ENCODE measurements at regions not wholly inside any gene's neighbourhood (a gene's known extent, or its start where the extent isn't known, plus 50 kb on each side); places are given as distances from the start of the nearest gene placed in this dataset.

DNA sequence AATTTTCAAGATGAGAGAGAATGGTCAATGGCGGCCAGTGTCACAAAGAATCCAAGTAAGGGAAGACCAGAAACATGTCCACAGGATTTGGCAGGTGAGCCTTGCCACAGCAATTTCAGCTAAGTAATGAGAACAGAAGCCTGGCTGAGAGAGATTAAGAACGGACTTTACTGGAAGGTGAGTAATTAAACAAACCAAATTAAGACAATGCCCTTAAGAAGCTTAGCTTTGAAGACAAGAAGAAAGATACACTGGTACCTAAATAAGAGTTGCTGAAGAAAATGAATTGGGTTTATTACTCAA is 145.4 kb upstream of the PLEKHG7 start:
- H3K4me3 ChIP-seq = no peak overlapping the region
- no peaks in the 10 kb centered on the region for H3K27me3 ChIP-seq
- WGBS = 96% methylated on average over 2 of the region's 2 CpGs
- H3K27ac ChIP-seq (replicated peaks in 1 of 4) = no peak overlapping the region
- H3K4me1 ChIP-seq = peaks cover 43 to 54% (median 53%) of the 10 kb centered on the region in 4 donors
- DNase-seq (ENCODE audit: extremely low spot score) = no peak
- no peak for TF ChIP-seq EP300 (IDR thresholded peaks at IDR 0.05)
- TF ChIP-seq POLR2A (IDR thresholded peaks at IDR 0.05; ENCODE audit: low read depth) = no peak
- TF ChIP-seq POLR2AphosphoS5 (IDR thresholded peaks at IDR 0.05) = no peak
- TF ChIP-seq, protein P1, sequence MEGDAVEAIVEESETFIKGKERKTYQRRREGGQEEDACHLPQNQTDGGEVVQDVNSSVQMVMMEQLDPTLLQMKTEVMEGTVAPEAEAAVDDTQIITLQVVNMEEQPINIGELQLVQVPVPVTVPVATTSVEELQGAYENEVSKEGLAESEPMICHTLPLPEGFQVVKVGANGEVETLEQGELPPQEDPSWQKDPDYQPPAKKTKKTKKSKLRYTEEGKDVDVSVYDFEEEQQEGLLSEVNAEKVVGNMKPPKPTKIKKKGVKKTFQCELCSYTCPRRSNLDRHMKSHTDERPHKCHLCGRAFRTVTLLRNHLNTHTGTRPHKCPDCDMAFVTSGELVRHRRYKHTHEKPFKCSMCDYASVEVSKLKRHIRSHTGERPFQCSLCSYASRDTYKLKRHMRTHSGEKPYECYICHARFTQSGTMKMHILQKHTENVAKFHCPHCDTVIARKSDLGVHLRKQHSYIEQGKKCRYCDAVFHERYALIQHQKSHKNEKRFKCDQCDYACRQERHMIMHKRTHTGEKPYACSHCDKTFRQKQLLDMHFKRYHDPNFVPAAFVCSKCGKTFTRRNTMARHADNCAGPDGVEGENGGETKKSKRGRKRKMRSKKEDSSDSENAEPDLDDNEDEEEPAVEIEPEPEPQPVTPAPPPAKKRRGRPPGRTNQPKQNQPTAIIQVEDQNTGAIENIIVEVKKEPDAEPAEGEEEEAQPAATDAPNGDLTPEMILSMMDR (IDR thresholded peaks at IDR 0.05) = no peak
- H3K36me3 ChIP-seq = no peaks in the 10 kb centered on the region
- no peaks in the 10 kb centered on the region for H3K9me3 ChIP-seq
- intact Hi-C loops (cut with DNase I) = loop anchor here (10.0 kb wide), 1 partner anchor 413 kb away; the partner anchor contains the start of gene BTG1

DNA sequence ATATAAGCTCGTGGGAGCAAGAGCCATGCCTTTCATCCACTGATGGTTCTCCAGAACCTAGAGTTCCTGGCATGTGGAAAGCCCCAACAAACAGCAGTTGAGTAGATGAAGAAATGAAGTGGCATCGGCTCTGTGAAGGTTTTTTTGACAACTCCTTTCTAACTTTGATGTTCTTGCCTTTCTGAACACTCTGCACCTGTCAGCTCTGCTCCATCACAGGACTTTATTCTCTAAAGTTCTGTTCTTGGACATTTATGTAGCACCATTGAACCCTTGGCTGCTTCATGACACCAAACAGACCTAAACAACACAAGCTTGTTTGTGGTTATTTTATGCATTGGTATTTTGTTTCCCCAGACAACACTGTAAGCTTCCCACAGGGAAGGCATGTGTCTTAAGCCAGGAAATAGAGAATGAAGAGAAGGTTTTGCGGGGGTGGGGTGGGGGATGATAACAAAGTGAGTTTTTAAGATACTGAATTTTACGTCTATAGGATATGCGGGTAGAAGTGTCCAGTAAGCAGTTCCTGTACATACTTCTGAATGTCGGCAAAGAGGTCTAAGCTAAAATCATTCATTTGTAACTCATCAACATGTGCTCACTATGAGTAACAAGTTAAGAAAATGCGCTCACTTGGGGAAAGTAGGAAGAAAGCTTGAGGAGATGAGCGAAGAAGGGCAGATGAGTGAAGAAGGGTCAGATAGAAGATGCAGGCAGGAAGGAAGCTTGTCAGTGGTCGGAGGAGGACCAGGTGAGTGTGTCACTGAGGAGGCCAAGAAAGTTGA is 146.0 kb upstream of the PLEKHG7 start:
- no peak for DNase-seq (ENCODE audit: extremely low spot score)
- no peaks in the 10 kb centered on the region for H3K36me3 ChIP-seq
- TF ChIP-seq, protein P1 (IDR thresholded peaks at IDR 0.05) = no peak
- TF ChIP-seq POLR2AphosphoS5 (IDR thresholded peaks at IDR 0.05) = no peak
- TF ChIP-seq POLR2A (IDR thresholded peaks at IDR 0.05; ENCODE audit: low read depth) = no peak
- no peak for TF ChIP-seq EP300 (IDR thresholded peaks at IDR 0.05)
- H3K4me1 ChIP-seq = peaks cover 42 to 53% (median 52%) of the 10 kb centered on the region in 4 donors
- H3K4me3 ChIP-seq = no peak overlapping the region
- H3K27me3 ChIP-seq = no peaks in the 10 kb centered on the region
- H3K9me3 ChIP-seq = no peaks in the 10 kb centered on the region
- H3K27ac ChIP-seq (replicated peaks in 1 of 4) = no peak overlapping the region
- intact Hi-C loops (cut with DNase I) = loop anchor here (10.0 kb wide), 1 partner anchor 412 kb away; the partner anchor contains the start of gene BTG1
- 96% methylated on average over 9 of the region's 9 CpGs for WGBS

DNA sequence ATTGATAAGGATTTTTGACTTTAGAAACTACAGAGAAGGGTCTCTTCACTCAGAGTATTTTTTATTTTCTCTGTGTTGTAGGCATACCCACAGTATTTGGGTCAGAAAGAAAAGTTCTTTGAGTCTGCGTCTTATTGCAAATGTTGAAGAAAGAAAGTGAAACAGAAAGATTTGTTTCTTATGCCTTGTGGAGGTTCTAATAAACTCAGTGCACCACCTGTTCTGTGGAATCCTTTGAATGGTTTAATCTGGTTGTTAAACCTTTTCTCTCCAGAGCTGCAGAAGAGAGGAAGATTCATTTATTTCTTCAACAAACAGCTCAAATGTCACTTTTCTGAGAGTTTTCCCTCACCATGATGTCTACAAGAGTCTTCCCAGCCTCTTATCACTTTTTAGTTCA is 146.6 kb upstream of the PLEKHG7 start:
- Histone ChIP-seq H3K36me3 (no peaks in the 10 kb centered on the region), H3K9me3 (no peaks in the 10 kb centered on the region), H3K27ac (replicated peaks in 1 of 4) (no peak overlapping the region), H3K4me1 (peaks cover 36 to 47% (median 46%) of the 10 kb centered on the region in 4 donors), H3K4me3 (no peak overlapping the region), H3K27me3 (no peaks in the 10 kb centered on the region)
- DNase-seq (ENCODE audit: extremely low spot score) = no peak
- intact Hi-C loops (cut with DNase I) = loop anchor here (10.0 kb wide), 1 partner anchor 411 kb away; the partner anchor contains the start of gene BTG1
- WGBS = 85% methylated on average over 1 of the region's 1 CpG
- TF ChIP-seq EP300 (IDR thresholded peaks at IDR 0.05) = no peak
- TF ChIP-seq, protein P1 (IDR thresholded peaks at IDR 0.05) = no peak
- no peak for TF ChIP-seq POLR2AphosphoS5 (IDR thresholded peaks at IDR 0.05)
- TF ChIP-seq POLR2A (IDR thresholded peaks at IDR 0.05; ENCODE audit: low read depth) = no peak

DNA sequence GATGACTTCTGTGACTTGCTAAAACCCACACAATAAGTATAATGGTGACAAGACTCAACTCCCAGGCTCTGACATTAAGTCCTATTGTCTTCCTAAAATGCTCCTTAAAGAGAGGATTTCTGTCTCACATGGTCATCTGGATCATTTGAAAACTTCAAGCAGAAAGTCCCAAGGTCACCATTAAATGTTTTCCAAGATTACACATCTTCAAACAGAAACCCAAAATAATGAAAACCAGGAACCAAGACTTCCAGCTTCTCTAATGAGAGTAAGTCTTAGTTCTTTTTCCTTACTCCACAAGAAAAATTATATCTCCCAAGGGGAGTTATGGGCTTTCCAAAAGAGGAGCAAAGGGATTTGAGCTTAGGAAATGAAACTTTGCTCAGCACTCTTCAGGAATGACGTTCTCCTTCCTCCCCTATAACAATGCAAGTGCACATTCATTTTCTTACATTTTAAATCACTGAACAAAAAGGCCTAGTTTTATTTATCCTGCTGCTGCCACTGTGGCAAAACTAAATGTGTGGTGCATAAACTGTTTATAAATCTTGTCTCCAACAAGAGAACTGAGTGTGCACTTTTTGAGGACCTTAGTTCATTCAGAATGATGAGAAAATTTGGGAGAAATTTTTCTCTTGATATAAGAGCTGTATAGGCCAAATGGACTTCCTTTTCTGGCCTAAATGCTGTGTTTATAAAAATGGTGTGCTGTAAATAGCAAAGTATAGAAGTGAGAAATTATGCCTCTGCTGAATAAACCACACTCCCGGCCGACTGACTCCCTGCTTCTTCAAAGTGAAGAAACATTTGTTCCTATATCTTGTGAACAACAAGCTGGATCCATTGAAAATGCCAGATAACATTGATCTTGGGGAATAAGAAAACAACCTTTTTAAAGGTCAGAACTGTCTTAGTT is 148.4 kb upstream of the PLEKHG7 start:
- WGBS = 31% methylated on average over 3 of the region's 3 CpGs
- Histone ChIP-seq H3K36me3 (no peaks in the 10 kb centered on the region), H3K27ac (replicated peaks in 1 of 4) (peak overlapping the region; percentile 40 to 60 (median 57)), H3K27me3 (no peaks in the 10 kb centered on the region), H3K9me3 (no peaks in the 10 kb centered on the region), H3K4me3 (no peak overlapping the region), H3K4me1 (peaks cover 33 to 42% (median 41%) of the 10 kb centered on the region in 4 donors)
- intact Hi-C loops (cut with DNase I) = loop anchor here (10.0 kb wide), 1 partner anchor 410 kb away; the partner anchor contains the start of gene BTG1
- TF ChIP-seq POLR2A (IDR thresholded peaks at IDR 0.05; ENCODE audit: low read depth) (no peak), EP300 (IDR thresholded peaks at IDR 0.05) (no peak), POLR2AphosphoS5 (IDR thresholded peaks at IDR 0.05) (no peak)
- TF ChIP-seq, protein P1 (IDR thresholded peaks at IDR 0.05) = no peak
- no peak for DNase-seq (ENCODE audit: extremely low spot score)
